Smooth muscle cell (in vitro differentiated cells): ENCODE measurements at regions not wholly inside any gene's neighbourhood (a gene's known extent, or its start where the extent isn't known, plus 50 kb on each side); places are given as distances from the start of the nearest gene placed in this dataset.

Source experiments
- DNase-seq: peaks from one replicate; lab custom pipeline; 2025; ENCODE audit not compliant: unreplicated experiment; lab: John Stamatoyannopoulos, UW
- H2AFZ ChIP-seq: fragments of 200-600 bp; sonication (generic); 2 replicates; pipeline ENCODE4 v1.6.0; 2016; ENCODE audit warnings: antibody characterized with exemption, low read depth, mild to moderate bottlenecking
- H3F3A ChIP-seq: fragments of 200-600 bp; sonication (generic); 2 replicates; pipeline ENCODE4 v1.6.0; 2017; ENCODE audit warnings: antibody characterized with exemption, low read depth
- H3K27ac ChIP-seq: fragments of 200-600 bp; sonication (generic); 2 replicates; pipeline ENCODE4 v1.5.1; 2016; ENCODE audit warnings: low read depth, mild to moderate bottlenecking
- H3K27me3 ChIP-seq: fragments of 200-600 bp; sonication (generic); 2 replicates; pipeline ENCODE4 v1.6.1; 2016; ENCODE audit warnings: low read depth, mild to moderate bottlenecking
- H3K36me3 ChIP-seq: fragments of 200-600 bp; sonication (generic); 2 replicates; pipeline ENCODE4 v1.5.1; 2016; ENCODE audit warnings: low read depth
- H3K4me1 ChIP-seq: fragments of 200-600 bp; sonication (generic); 2 replicates; pipeline ENCODE4 v1.5.1; 2016; ENCODE audit warnings: low read depth
- H3K4me2 ChIP-seq: fragments of 200-600 bp; sonication (generic); 2 replicates; pipeline ENCODE4 v1.6.0; 2016; ENCODE audit warnings: mild to moderate bottlenecking
- H3K4me3 ChIP-seq: fragments of 200-600 bp; sonication (generic); 2 replicates; pipeline ENCODE4 v1.5.1; 2016; ENCODE audit warnings: mild to moderate bottlenecking
- H3K79me2 ChIP-seq: fragments of 200-600 bp; sonication (generic); 2 replicates; pipeline ENCODE4 v1.6.0; 2016; ENCODE audit warnings: low read depth, mild to moderate bottlenecking
- H3K9ac ChIP-seq: fragments of 200-600 bp; sonication (generic); 2 replicates; pipeline ENCODE4 v1.6.0; 2016; ENCODE audit warnings: low read depth
- H3K9me3 ChIP-seq: fragments of 200-600 bp; sonication (generic); replicated peaks from 2 replicates; pipeline ENCODE4 v1.5.1; 2016; ENCODE audit warnings: low read depth
- H4K20me1 ChIP-seq: fragments of 200-600 bp; sonication (generic); 2 replicates; pipeline ENCODE4 v1.6.0; 2016; ENCODE audit warnings: low read depth
- WGBS: methylation state at CpG from one replicate; pipeline ENCODE4 v1.1.7; 2016; ENCODE audit warnings: low lambda C conversion rate; 5-methylcytosine and 5-hydroxymethylcytosine counted together
- TF ChIP-seq, protein P1 (sequence below): fragments of 200-600 bp; sonication (generic); IDR thresholded peaks from 2 replicates; pipeline ENCODE4 v1.5.1; 2017; ENCODE audit warnings: borderline replicate concordance, mild to moderate bottlenecking, antibody characterized with exemption; ENCODE audit not compliant: insufficient read depth, poor library complexity, severe bottlenecking

DNA sequence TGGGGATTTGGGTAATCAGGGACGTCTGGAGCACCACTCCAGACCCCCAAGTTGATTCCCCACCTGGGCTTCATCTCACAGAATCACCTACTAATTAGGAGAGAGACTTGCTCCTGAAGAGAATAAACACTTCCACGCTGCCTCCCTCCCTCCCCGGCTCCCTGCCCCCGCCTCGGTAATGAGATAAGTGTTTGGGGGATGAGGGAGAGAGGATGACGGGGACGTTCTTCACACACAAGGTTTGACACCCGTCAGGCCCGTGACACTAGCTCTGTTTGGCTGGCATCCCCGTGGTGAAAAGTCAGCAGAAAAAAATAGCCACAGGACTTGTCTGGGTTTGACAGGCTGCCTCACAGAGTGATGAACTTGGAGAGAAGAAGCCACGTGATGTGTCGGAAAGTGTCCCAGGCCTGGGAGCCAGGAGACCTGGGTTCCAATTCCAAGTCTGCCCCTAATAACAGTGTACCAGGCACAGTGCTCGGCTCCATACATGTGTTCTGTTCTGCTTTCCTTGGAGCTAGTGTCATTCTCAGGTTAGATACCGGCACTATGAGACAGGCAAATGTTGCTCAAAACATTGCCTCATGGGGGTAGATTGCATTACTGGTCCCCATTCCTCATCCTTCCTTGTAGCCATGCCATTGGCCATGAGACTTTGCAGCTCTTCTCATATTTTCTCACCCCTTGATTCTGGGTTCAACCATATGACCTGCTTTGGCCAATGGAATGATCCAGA lies 578.0 kb downstream of the BCOR start:
- peaks cover 7% of the 10 kb centered on the region for H3K4me1 ChIP-seq
- no peak overlapping the region for H3K4me3 ChIP-seq
- H3K9me3 ChIP-seq: no peaks in the 10 kb centered on the region
- no peaks in the 10 kb centered on the region for H3K79me2 ChIP-seq
- WGBS: 79% methylated on average over 14 of the region's 14 CpGs
- no peaks in the 10 kb centered on the region for H3K27me3 ChIP-seq
- no peaks in the 10 kb centered on the region for H4K20me1 ChIP-seq
- no peaks in the 10 kb centered on the region for H3K36me3 ChIP-seq
- H3K4me2 ChIP-seq: no peak overlapping the region
- H2AFZ ChIP-seq: no peak overlapping the region
- H3K9ac ChIP-seq: no peak overlapping the region
- H3K27ac ChIP-seq: no peak overlapping the region
- no peak for DNase-seq
- H3F3A ChIP-seq: no peaks in the 10 kb centered on the region
- TF ChIP-seq, protein P1, sequence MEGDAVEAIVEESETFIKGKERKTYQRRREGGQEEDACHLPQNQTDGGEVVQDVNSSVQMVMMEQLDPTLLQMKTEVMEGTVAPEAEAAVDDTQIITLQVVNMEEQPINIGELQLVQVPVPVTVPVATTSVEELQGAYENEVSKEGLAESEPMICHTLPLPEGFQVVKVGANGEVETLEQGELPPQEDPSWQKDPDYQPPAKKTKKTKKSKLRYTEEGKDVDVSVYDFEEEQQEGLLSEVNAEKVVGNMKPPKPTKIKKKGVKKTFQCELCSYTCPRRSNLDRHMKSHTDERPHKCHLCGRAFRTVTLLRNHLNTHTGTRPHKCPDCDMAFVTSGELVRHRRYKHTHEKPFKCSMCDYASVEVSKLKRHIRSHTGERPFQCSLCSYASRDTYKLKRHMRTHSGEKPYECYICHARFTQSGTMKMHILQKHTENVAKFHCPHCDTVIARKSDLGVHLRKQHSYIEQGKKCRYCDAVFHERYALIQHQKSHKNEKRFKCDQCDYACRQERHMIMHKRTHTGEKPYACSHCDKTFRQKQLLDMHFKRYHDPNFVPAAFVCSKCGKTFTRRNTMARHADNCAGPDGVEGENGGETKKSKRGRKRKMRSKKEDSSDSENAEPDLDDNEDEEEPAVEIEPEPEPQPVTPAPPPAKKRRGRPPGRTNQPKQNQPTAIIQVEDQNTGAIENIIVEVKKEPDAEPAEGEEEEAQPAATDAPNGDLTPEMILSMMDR: no peak

DNA sequence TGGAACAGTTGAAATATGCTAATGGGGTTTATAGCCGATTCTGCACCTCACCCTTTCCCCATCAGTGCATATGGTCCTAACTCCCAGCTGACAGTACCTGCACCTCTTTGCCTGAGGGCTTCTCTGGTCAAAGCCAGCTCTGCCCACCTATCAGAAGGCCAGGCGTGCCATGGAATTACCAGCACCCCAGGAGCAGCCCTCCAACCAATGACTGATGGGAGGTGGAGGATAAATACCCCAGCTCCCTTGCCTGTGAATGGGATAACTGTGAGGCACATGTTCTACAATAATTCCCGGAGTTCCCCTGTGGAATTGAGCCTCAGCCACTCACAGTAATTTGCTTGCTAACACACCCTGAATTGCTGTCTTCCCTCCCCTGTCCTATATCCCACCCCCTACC lies 572.0 kb downstream of the BCOR start:
- 85% methylated on average over 3 of the region's 3 CpGs for WGBS
- no peak for DNase-seq
- TF ChIP-seq, protein P1: no peak
- Histone ChIP-seq H3K36me3 (no peaks in the 10 kb centered on the region), H3K79me2 (no peaks in the 10 kb centered on the region), H3K4me3 (no peak overlapping the region), H4K20me1 (no peaks in the 10 kb centered on the region), H3K27me3 (no peaks in the 10 kb centered on the region), H3K9ac (no peak overlapping the region), H3K9me3 (no peaks in the 10 kb centered on the region), H3K27ac (no peak overlapping the region), H3F3A (no peaks in the 10 kb centered on the region), H3K4me2 (no peak overlapping the region), H2AFZ (no peak overlapping the region), H3K4me1 (no peaks in the 10 kb centered on the region)

DNA sequence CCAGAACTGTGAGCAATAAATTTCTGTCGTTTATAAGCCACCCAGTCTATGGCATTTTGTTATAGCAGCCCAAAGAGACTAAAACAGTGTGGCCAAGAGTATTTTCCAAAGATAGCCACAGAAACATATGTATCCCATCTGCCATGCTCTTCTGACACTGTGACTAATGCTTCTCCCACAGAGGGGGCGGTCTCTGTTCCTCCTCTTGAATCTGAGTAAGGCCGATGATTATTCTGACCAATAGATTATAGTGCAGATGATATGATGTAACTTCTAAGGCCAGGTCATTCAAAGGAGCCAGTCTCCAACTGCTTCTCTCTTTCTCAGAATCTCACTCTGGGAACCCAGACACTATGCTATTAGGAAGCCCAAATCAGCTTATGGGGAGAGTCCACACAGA lies 570.7 kb downstream of the BCOR start:
- H2AFZ ChIP-seq: no peak overlapping the region
- no peaks in the 10 kb centered on the region for H3K79me2 ChIP-seq
- no peaks in the 10 kb centered on the region for H3K9me3 ChIP-seq
- DNase-seq: no peak
- no peak overlapping the region for H3K4me3 ChIP-seq
- peak overlapping the region; percentile 4 for H3K4me2 ChIP-seq
- no peaks in the 10 kb centered on the region for H3K36me3 ChIP-seq
- H4K20me1 ChIP-seq: no peaks in the 10 kb centered on the region
- no peaks in the 10 kb centered on the region for H3K27me3 ChIP-seq
- H3K9ac ChIP-seq: no peak overlapping the region
- no peaks in the 10 kb centered on the region for H3K4me1 ChIP-seq
- 31% methylated on average over 3 of the region's 3 CpGs for WGBS
- no peak overlapping the region for H3K27ac ChIP-seq
- no peaks in the 10 kb centered on the region for H3F3A ChIP-seq
- TF ChIP-seq, protein P1: no peak
